ENCODE measurements at regions not wholly inside any gene's neighbourhood (a gene's known extent, or its start where the extent isn't known, plus 50 kb on each side); places are given as distances from the start of the nearest gene placed in this dataset.

GRCh38 chr7:15845461-15845860, 159.0 kb upstream of the MEOX2 start:
- no peak overlapping the region for H3K27ac ChIP-seq
- no peaks in the 10 kb centered on the region for H3K36me3 ChIP-seq
- peaks cover 0 to 12% (median under 1%) of the 10 kb centered on the region in 9 donors for H3K4me1 ChIP-seq
- no peaks in the 10 kb centered on the region for H3K9me3 ChIP-seq
- intact Hi-C loops (cut with DNase I) = no loop called here
- TF ChIP-seq CTCF (IDR thresholded peaks at IDR 0.05) = no peak
- H3K27me3 ChIP-seq = no peaks in the 10 kb centered on the region
- DNase-seq (no peak), ATAC-seq (no peak)
- WGBS, 2 donors = 87 to 89% methylated on average over 2 of the region's 2 CpGs
- H3K4me3 ChIP-seq = no peak overlapping the region

DNA sequence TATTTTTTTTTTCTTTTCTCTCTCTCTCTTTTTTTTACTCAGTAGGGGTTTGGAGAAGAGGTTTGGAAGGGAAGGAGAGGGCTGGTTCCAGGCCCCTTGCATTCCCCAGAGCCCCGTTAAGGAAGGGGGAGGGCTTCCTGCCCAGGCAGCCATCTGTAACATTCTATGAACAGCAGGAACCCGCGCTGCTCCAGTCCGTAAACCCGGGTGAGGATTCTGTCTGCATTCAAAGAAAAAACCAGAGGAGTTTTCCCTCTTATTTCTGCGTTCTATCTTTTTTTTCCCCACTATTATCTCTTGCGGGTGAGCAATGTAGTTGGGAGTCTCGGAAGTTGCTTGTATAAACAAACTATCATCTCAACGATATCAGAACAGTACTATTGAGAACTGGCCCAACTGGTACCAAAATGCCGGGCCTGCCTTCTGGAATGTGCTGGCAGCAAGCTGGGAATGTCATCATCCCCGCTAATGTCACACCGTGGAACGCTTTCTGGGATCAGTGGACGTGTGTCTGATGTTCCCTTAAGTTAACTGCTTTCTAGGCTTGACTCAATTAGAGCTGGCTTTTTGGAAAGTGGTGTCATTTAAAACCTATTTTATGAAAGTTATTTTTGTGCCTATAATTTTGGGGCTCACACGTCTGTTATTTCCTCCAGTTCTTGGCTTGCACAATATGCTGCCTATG, 153.1 kb upstream of the MEOX2 start:
- DNase-seq (peak; percentile 69 to 83), ATAC-seq (peak; percentile 91 to 99 (median 98))
- intact Hi-C loops (cut with DNase I) = loop anchor here in 5 of 10 donors (5.0 to 10.0 kb wide), 8 partner anchors 55 to 228 kb away; partner anchors contain the start of gene MEOX2 (in 2 of the 5)
- Histone ChIP-seq H3K4me1 (peaks cover 0 to 43% (median 16%) of the 10 kb centered on the region in 9 donors), H3K36me3 (no peaks in the 10 kb centered on the region), H3K27me3 (no peaks in the 10 kb centered on the region), H3K4me3 (peak overlapping the region in 9 of 10 donors; percentile 20 to 55 (median 43)), H3K27ac (peak overlapping the region; percentile 46 to 95 (median 80)), H3K9me3 (no peaks in the 10 kb centered on the region)
- 14 to 17% methylated on average over 15 of the region's 15 CpGs for WGBS, 2 donors
- TF ChIP-seq CTCF (IDR thresholded peaks at IDR 0.05) = no peak

- H3K4me1 ChIP-seq = peaks cover 0 to 49% (median 16%) of the 10 kb centered on the region in 9 donors
- H3K27ac ChIP-seq = peak overlapping the region in 5 of 10 donors; percentile 37 to 95 (median 89)
- ATAC-seq (no peak), DNase-seq (no peak)
- no peak for TF ChIP-seq CTCF (IDR thresholded peaks at IDR 0.05)
- 81 to 85% methylated on average over 2 of the region's 2 CpGs for WGBS, 2 donors
- H3K36me3 ChIP-seq = no peaks in the 10 kb centered on the region
- H3K27me3 ChIP-seq = no peaks in the 10 kb centered on the region
- H3K4me3 ChIP-seq = no peak overlapping the region
- intact Hi-C loops (cut with DNase I) = loop anchor here in 5 of 10 donors (5.0 to 10.0 kb wide), 8 partner anchors 53 to 229 kb away; partner anchors contain the start of gene MEOX2 (in 2 of the 5)
- H3K9me3 ChIP-seq = no peaks in the 10 kb centered on the region
Measured at GRCh38 chr7:15838265-15838664, 151.8 kb upstream of the MEOX2 start.

DNA sequence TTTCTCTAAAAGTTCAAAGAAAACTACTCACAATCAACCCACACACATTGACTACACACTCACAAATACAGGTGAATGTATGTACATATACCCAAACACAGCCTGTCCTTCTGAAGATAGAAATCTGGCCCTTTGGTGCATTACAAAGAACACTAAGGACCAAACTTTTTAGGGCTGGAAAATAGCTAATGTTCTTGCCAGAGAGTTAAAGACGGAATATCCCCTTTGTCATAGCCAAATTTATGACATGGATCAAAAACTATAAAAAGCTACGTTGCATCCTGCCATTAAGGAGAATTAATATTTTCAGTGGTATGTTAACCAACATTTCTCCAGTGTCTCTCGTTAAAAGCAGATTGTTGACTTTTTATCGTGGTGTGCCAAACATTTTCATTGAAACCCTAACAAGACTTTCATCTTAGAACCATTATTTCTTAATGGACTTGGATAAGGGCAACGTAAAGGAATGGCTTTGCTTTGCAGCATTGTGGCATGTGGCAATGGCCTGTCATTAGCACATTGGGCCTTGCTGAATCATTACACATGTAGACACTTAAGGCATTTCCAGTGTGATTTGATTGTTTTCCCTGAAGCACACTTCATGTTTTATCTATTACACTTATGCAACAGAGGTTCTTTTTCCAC, 150.9 kb upstream of the MEOX2 start:
- DNase-seq = no peak
- H3K27ac ChIP-seq = peak overlapping the region in 7 of 10 donors; percentile 24 to 95 (median 57)
- no peak for ATAC-seq
- intact Hi-C loops (cut with DNase I) = loop anchor here in 5 of 10 donors (5.0 to 10.0 kb wide), 8 partner anchors 53 to 230 kb away; partner anchors contain the start of gene MEOX2 (in 2 of the 5)
- H3K9me3 ChIP-seq = no peaks in the 10 kb centered on the region
- no peaks in the 10 kb centered on the region for H3K36me3 ChIP-seq
- peaks cover 0 to 57% (median 21%) of the 10 kb centered on the region in 9 donors for H3K4me1 ChIP-seq
- H3K4me3 ChIP-seq = no peak overlapping the region
- H3K27me3 ChIP-seq = no peaks in the 10 kb centered on the region
- no peak for TF ChIP-seq CTCF (IDR thresholded peaks at IDR 0.05)
- WGBS, 2 donors = 45 to 53% methylated on average over 5 of the region's 5 CpGs

Measured in heart right ventricle (tissue), 16 donors.